ENCODE measurements at regions not wholly inside any gene's neighbourhood (a gene's known extent, or its start where the extent isn't known, plus 50 kb on each side); places are given as distances from the start of the nearest gene placed in this dataset.

GRCh38 chrX:35858361-35858760 is 60.2 kb downstream of the MAGEB16 start:
- H3K27ac Mint-ChIP-seq = no peak overlapping the region
- H3K27me3 Mint-ChIP-seq (ENCODE audit: insufficient read depth) = no peaks in the 10 kb centered on the region

GRCh38 chrX:35858906-35859305 is 60.6 kb upstream of the CFAP47 start:
- Histone ChIP-seq H3K4me3 (ENCODE audit: low read length) (no peak overlapping the region), H3K27ac (ENCODE audit: low read depth, low read length) (no peak overlapping the region), H3K9me3 (ENCODE audit: control insufficient read depth, low read length) (peaks cover 5% of the 10 kb centered on the region), H3K9ac (ENCODE audit: extremely low read depth, low read length, poor library complexity, severe bottlenecking) (no peak overlapping the region), H3K36me3 (ENCODE audit: control insufficient read depth, insufficient read depth, low read length) (no peaks in the 10 kb centered on the region), H3K27me3 (ENCODE audit: control insufficient read depth, insufficient read depth, low read length, poor library complexity, severe bottlenecking) (no peaks in the 10 kb centered on the region), H3K4me1 (ENCODE audit: control insufficient read depth, insufficient read depth, low read length) (no peaks in the 10 kb centered on the region)
- Mint-ChIP-seq H3K36me3 (ENCODE audit: low read depth) (peaks cover 3% of the 10 kb centered on the region), H3K9me3 (peaks cover 32% of the 10 kb centered on the region), H3K27ac (no peak overlapping the region), H3K4me3 (no peak overlapping the region), H3K4me1 (no peaks in the 10 kb centered on the region), H3K27me3 (ENCODE audit: insufficient read depth) (no peaks in the 10 kb centered on the region)
- no peak for DNase-seq
- TF ChIP-seq, protein P1, sequence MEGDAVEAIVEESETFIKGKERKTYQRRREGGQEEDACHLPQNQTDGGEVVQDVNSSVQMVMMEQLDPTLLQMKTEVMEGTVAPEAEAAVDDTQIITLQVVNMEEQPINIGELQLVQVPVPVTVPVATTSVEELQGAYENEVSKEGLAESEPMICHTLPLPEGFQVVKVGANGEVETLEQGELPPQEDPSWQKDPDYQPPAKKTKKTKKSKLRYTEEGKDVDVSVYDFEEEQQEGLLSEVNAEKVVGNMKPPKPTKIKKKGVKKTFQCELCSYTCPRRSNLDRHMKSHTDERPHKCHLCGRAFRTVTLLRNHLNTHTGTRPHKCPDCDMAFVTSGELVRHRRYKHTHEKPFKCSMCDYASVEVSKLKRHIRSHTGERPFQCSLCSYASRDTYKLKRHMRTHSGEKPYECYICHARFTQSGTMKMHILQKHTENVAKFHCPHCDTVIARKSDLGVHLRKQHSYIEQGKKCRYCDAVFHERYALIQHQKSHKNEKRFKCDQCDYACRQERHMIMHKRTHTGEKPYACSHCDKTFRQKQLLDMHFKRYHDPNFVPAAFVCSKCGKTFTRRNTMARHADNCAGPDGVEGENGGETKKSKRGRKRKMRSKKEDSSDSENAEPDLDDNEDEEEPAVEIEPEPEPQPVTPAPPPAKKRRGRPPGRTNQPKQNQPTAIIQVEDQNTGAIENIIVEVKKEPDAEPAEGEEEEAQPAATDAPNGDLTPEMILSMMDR (conservative IDR thresholded peaks at IDR 0.05) = no peak
- WGBS, 2 experiments (ENCODE audit: insufficient coverage in 1 of 2, insufficient read length in 1 of 2) = 93% methylated on average over 2 of the region's 2 CpGs; no CpG with 5 or more reads in 1 of the 2 experiments

More at GRCh38 chrX:35858361-35858760, 60.2 kb downstream of the MAGEB16 start:
- Histone ChIP-seq H3K4me3 (ENCODE audit: low read length) (no peak overlapping the region), H3K4me1 (ENCODE audit: control insufficient read depth, insufficient read depth, low read length) (no peaks in the 10 kb centered on the region), H3K27ac (ENCODE audit: low read depth, low read length) (no peak overlapping the region), H3K9me3 (ENCODE audit: control insufficient read depth, low read length) (peaks cover 5% of the 10 kb centered on the region), H3K9ac (ENCODE audit: extremely low read depth, low read length, poor library complexity, severe bottlenecking) (no peak overlapping the region), H3K27me3 (ENCODE audit: control insufficient read depth, insufficient read depth, low read length, poor library complexity, severe bottlenecking) (no peaks in the 10 kb centered on the region), H3K36me3 (ENCODE audit: control insufficient read depth, insufficient read depth, low read length) (no peaks in the 10 kb centered on the region)
- TF ChIP-seq, protein P1 (conservative IDR thresholded peaks at IDR 0.05) = no peak
- Mint-ChIP-seq H3K36me3 (ENCODE audit: low read depth) (peaks cover 3% of the 10 kb centered on the region), H3K4me3 (no peak overlapping the region), H3K9me3 (peaks cover 33% of the 10 kb centered on the region), H3K4me1 (no peaks in the 10 kb centered on the region)
- WGBS, 2 experiments (ENCODE audit: insufficient coverage in 1 of 2, insufficient read length in 1 of 2) = no CpG with 5 or more reads among the region's 1 CpG
- DNase-seq = no peak

- Histone ChIP-seq H3K9me3 (ENCODE audit: control insufficient read depth, low read length) (peaks cover 4% of the 10 kb centered on the region), H3K4me1 (ENCODE audit: control insufficient read depth, insufficient read depth, low read length) (no peaks in the 10 kb centered on the region), H3K27ac (ENCODE audit: low read depth, low read length) (no peak overlapping the region), H3K9ac (ENCODE audit: extremely low read depth, low read length, poor library complexity, severe bottlenecking) (no peak overlapping the region), H3K4me3 (ENCODE audit: low read length) (no peak overlapping the region), H3K27me3 (ENCODE audit: control insufficient read depth, insufficient read depth, low read length, poor library complexity, severe bottlenecking) (no peaks in the 10 kb centered on the region), H3K36me3 (ENCODE audit: control insufficient read depth, insufficient read depth, low read length) (no peaks in the 10 kb centered on the region)
- DNase-seq = no peak
- Mint-ChIP-seq H3K27me3 (ENCODE audit: insufficient read depth) (no peaks in the 10 kb centered on the region), H3K4me1 (no peaks in the 10 kb centered on the region), H3K4me3 (no peak overlapping the region), H3K9me3 (peaks cover 51% of the 10 kb centered on the region), H3K36me3 (ENCODE audit: low read depth) (no peaks in the 10 kb centered on the region), H3K27ac (no peak overlapping the region)
- TF ChIP-seq, protein P1 (conservative IDR thresholded peaks at IDR 0.05) = no peak
- WGBS, 2 experiments (ENCODE audit: insufficient coverage in 1 of 2, insufficient read length in 1 of 2) = 96% methylated on average over 2 of the region's 2 CpGs; no CpG with 5 or more reads in 1 of the 2 experiments
Observed at GRCh38 chrX:35868501-35868900, 51.0 kb upstream of the CFAP47 start.

All from endodermal cell (in vitro differentiated cells).